HG03045 (cell line): ENCODE measurements at regions not wholly inside any gene's neighbourhood (a gene's known extent, or its start where the extent isn't known, plus 50 kb on each side); places are given as distances from the start of the nearest gene placed in this dataset.

ENCODE experiments used
- ATAC-seq: cut with Tn5 transposase; IDR thresholded peaks from one replicate; pipeline ENCODE4 v1.9.1; 2021; ENCODE audit warnings: mild to moderate bottlenecking, moderate library complexity; ENCODE audit not compliant: unreplicated experiment

DNA sequence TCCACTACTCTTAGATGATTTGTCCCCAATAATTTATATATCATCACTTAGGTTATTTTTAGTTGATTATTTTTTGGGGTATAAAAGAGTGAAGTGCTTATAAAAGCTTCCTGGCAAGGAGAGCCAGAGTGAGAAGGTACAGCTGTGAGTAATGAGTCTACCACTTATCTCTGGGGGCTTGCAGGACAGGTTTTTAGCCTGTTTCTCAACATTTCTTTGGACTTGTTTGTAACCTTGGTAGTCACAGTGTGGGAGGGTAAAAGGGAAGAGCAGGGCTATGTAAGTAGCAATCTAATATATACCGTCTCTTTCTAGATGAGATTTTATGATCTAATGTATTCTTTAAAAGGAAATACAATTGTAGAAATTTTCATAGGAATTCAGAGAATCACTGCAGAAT, 321.3 kb upstream of the GOLIM4 start:
- ATAC-seq = no peak

DNA sequence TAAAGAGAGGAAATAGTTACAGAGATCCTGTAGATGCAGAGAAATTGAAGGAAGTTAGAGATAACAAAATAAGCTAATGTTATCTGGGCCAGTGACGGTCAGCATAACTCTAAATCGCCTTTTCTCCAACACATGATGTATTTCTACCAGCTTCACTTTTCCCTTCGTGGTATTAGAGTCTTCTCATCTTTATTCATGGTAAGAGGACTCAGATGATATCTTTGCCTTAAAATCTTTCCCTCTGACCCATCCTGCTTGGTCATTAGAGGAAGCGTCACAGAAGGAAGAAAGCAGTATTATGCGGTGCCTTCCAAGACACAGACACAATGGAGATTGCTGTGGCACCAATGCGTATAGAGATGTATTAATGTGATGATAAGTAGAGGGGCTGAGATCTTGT, 320.7 kb upstream of the GOLIM4 start:
- ATAC-seq = no peak

GRCh38 chr3:168414149-168414548, 318.4 kb upstream of the GOLIM4 start:
- no peak for ATAC-seq

DNA sequence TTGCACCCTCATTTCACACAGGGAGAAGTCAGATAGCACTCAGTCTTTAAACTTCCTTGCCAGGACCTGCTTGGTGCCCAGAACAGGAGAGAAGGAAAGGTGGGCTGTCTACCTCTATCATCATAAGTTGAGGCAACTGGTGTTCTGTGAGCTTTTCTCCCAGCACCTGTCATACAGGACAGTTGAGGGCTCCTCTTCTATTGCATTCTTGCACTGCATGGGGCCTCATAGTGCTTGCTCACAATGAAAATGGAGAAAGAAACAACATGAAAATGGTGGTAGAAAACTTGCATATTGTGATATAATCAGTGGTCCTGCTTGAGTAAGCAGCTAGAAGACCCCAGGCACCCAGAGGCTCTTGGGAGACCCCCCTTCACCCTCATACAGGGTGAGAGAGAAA, 311.7 kb upstream of the GOLIM4 start:
- no peak for ATAC-seq

DNA sequence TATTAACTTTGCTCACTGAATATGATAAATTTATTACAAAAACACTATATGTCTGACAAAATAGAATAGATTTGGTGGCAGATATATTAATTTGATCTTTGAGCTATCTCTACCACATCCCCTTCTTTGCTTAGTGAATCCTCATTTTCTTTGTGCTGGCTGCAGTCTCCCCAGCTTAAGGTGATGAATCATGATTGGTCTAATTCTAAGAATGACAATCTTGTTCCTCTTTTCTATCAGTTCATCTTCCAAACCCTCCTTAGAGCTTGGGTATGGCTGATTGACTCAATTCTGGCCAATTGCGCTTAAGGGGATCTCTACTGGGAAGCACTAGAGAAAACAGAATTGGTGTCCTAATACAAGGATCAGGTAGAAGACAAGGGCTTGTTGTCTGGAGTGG, 309.6 kb upstream of the GOLIM4 start:
- ATAC-seq = no peak

- ATAC-seq = no peak
These were observed 302.8 kb upstream of the GOLIM4 start for GRCh38 chr3:168398371-168399025.

DNA sequence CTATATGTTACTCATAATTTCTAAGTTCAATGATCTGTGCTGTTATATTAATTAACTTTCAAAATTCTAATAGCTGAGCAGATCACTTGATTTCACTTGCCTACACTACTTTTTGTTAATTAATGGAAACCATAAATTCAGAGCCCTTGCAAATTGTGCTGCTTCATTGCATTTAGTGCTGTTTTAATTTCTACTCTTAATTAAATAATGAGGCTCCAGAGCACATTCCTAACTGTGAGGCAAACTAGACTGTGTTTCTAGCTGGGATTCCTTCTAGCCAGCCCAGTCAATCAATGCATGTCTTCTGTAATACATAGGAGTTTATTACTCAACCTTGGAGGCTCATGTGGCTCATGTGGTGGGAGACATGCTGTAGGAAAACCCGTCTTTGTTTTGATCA, 301.1 kb upstream of the GOLIM4 start:
- ATAC-seq = no peak

DNA sequence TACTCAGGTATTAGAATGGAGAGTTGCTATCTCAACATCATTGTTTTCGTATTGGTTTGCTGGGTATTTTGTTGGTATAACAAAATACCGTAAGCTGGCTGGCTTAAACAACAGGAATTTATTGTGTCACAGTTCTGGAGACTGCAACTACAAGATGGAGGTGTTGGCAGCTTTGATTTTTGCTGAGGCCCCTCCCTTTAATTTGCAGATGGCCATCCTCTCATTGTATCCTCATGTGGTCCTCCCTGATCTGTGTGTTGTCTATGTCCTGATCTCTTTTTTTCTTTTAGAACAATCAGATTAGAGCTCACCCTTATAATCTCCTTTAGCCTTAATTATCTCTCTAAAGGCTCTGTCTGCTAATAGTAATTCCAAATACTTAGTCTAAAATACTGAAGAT, 299.8 kb upstream of the GOLIM4 start:
- no peak for ATAC-seq

GRCh38 chr3:168394439-168394838, 298.7 kb upstream of the GOLIM4 start:
- no peak for ATAC-seq

DNA sequence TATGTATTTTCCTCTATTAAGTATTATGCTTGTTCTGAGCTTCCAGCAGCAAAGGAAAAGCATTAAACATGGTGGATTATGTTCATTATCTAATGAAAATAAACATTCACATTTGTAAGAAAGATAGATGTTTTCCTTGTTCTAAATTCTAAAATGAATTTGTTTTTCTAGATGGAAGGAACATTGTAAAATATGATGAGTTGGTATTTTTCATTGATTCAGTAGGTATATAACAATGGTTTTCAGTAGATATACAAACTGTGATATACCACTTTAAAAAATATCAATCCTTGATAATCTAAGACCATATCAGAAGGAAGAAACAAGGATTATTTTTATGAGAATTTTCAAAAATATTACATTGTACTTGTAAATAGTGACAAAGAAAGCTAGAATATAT, 290.6 kb upstream of the GOLIM4 start:
- no peak for ATAC-seq

DNA sequence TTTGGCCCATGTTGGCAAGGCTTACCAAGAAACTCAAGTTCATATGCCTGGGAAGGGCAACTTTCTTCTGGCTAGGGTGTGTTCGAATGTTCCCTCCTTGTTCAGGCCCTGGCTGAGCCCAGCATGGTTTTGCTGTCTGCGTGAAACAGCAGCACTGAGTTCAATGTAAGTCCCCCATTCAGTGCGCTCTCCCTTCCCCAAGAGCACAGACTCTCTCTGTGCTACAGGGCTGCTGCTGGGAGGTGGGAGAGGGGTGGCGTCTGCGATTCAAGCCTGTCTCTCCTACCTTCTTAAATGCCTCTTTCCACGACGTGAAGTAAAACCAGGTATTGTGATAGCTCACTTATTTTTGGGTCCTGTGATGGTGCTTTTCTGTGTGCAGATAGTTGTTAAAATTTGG, 289.3 kb upstream of the GOLIM4 start:
- ATAC-seq = no peak

- no peak for ATAC-seq
These were observed 287.8 kb upstream of the GOLIM4 start for GRCh38 chr3:168383573-168383972.

DNA sequence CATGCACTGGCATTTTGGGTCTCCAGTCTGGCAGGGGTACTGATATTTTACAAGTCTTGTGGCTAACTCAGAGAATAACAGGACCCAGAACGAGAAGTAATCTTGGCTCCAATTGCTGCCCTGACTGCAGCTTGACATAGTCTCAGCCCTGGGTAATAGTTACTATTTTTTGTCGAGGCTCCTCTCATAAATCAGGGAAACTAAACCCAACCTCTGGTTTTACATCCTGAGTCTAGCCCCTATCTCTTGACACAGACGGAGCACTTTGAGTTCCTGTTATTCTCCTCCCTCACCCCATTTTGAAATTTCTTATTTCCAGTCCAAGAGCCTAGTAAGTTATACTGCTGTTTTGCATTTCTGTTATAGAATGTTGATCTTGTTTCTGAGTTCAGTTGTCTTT, 276.1 kb upstream of the GOLIM4 start:
- ATAC-seq = no peak

DNA sequence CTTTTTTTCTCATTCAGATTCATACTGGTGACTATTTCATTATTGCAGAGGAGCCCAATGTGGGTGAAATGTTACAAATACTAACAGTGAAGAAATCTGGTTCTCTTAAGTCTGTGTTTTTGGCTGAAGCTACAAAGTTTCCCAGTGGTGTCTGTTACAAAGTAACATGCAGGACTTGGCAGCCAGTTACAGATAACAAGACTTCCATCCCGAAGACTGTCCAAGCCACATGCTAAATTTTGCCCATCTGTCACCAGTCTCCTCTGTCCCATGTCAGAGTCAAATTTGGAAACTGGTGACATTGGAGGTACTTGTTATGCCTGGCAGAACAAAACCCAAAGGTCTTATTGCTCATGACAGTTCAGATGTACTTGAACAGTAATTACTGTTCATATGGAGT, 269.2 kb upstream of the GOLIM4 start:
- no peak for ATAC-seq

DNA sequence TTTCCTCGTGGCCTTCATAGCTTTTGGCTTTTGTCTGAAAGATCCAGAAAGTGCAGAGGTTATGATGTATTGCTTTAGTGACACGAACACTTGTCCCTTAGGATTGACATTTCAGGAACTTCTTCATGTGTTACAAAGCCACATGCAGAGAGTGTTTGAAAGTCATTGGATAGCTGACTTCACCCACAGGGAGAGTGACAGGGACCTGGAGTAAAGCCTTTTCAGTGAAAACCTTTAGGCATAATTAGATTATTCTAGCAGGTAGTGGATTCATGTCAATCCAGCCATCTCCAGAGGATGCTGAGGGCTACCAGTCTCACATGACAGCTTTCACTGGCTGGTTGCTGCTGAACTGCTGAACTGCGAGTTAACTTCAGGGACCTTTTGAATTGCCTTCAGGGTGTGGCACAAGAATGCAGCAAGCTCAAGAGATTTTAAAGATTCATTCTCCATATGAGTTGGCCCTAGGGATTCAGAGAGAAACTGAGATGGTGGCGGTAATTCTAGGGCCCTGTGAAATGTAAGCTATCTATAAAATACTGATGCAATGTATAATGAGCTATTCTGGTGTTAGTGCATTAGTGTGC, 267.0 kb upstream of the GOLIM4 start:
- ATAC-seq = no peak

GRCh38 chr3:168362156-168362555, 266.4 kb upstream of the GOLIM4 start:
- ATAC-seq = no peak

- no peak for ATAC-seq
These were observed 265.3 kb upstream of the GOLIM4 start for GRCh38 chr3:168360993-168361392.

- ATAC-seq = no peak
These were observed 247.5 kb upstream of the GOLIM4 start for GRCh38 chr3:168342946-168343850.

DNA sequence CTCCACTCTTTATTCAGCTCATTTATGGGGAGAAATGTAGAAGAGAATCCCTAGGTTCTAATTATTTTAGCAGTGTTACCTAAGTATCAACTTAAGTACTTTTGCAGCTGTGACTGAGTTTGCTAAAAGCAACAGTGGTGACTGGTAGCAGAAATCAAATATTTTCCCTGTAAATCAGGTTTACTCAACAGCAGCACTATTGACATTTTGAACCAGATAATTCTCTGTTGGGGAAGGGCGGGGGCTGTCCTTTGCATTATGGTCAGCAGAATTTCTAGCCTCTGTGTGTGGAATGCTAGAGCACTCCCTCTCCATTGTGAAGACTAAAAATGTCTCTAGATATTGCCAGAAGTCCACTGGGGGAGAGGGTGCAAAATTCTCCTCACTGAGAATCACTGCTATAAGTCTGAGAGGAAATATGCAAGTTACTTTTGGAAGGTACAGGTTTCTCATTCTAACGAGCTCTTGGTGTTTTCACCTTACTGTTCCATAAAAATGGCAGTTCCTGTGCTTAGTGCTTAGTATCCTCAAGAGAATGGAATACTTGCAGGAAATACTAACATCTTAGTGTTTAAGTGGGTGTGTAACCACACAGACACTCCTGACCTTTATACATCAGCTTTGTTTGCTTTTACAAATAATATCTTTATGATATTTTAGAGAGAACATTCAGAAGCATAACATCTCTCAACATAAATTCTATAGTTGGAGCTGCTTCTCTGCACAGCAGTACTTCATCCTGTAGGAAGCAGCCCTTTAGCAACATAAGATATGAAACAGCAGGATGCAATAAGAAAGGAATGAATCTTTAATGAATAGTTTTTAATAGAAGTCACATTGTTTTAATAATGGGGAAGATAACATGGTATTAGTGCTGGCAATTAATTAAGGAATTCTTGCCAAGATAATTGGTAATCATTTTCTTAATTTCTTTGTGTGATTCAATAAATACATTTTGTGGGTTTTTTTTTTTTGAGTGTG, 246.5 kb upstream of the GOLIM4 start:
- ATAC-seq = no peak

DNA sequence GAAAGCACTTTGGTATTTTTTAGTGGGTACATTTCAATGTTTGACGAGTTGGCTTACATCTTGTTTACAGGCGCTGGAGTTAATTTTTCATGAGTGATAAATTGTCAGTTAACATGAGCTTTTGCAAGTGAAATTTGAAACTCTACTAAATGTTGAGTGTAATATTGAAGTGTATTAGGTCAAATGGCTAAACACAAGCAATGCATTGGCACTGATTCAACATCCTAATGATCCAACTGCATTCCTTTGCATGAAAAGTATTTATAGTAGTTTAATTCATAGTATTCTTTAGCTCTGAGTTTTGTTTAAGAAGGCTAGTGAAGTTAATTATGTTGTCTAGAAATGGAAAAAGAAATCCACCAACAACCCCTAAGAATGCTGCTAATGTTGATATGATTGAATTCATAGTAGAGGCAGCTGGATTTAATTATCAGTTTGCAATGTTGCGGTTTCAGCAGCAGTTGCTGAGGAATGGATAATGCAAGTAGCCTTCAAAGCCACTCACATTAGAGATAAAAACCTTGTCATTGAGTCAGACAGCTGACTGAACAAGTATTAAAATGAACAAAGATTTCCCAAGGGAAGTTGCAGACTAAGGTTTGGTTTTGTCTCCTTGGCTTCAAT, 245.6 kb upstream of the GOLIM4 start:
- ATAC-seq = no peak
